GM19043 (cell line): ENCODE measurements at regions not wholly inside any gene's neighbourhood (a gene's known extent, or its start where the extent isn't known, plus 50 kb on each side); places are given as distances from the start of the nearest gene placed in this dataset.
"Not testable (repeated sequence)": the region's sequence is repeated elsewhere in the genome, so short reads cannot be mapped to it uniquely, and the experiment has no call there.

Source experiments
- ATAC-seq: cut with Tn5 transposase; IDR thresholded peaks from one replicate; pipeline ENCODE4 v1.9.1; 2021; ENCODE audit warnings: low read depth; ENCODE audit not compliant: unreplicated experiment

DNA sequence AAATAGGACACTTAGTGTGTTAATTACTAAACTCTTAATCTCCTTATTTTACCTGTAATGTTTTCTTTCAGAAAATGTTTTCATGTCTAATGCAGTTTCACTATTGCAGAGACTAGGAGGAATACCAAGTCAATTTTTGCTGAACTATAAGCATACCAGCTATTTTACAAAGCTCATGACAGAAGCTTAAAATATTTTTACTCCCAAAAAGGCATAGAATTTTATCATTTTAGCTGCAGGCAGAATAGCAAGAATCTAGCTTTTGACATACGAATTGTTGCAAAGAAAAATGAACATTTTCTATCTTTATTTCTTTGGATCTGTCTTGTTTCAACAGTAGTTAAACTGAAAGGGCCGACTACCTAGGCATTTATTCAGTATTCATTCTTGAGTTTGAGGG is 366.9 kb downstream of the FAT3 start:
- ATAC-seq: no peak

DNA sequence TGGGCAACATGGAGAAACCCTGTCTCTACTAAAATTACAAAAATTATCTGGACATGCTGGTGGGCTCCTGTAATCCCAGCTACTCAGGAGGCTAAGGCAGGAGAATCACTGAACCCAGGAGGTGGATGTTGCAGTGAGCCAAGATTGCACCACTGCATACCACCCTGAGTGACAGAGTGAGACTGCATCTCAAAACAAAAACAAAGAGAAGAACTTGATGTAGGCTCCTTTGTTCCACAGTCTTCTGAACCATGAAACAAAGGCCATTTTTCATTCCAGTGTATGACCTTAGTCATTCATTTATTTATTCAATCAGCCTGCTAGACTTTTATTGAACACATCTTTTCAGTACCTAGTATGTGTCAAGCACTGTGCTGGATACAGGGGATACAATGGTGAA is 369.6 kb downstream of the FAT3 start:
- no peak for ATAC-seq

DNA sequence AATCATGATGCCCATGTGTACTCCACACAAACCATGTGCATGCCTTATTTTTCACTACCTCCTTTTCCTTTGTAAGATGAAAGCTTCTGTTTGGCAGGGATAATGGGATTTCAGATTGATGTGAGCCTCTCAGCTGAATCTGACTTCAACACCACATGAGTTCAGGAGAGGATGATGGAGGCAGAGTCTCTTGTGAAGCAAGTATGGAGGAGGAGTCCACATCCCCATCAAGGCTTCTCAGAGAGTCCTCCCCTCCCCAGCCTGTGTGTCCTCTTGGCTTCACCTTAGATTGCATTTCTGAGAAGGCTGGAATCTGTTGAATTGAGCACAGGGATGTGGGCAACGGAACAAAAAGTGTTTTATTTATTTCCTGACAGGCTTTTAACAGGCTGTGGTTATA is 370.4 kb downstream of the FAT3 start:
- ATAC-seq: no peak

DNA sequence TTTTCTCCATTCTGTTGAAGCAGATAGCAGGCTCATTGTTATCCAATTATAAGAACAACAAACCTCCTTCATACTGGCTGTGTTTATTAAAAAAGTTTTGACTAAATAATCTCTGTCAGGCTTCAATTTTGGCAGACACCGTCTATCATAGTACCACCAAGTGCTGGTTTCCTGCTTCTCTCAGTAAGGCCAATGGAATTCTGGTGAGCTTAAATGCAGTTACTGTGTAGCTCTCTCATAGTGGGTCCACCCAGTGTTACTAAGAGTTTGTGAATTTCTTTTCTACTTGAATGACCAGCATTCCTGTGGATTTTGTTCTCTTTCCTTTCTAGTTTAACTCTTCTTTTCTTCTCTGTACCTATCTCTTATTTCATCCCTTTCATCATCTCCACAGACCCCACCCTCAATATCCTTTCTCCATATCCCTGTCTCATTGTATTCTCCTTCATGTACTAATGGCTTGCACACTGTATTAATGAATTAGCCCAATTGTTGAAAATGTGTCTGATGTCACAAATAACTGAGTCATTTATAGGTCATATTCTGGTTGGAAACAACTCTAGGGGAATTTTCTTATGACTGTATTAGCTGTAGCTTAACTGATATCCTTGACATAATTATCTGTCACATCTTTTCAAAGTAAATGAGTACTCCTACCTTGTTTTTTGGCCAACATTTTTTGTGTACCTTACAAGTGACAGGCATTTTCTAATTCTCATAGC is 372.1 kb downstream of the FAT3 start:
- ATAC-seq: no peak

DNA sequence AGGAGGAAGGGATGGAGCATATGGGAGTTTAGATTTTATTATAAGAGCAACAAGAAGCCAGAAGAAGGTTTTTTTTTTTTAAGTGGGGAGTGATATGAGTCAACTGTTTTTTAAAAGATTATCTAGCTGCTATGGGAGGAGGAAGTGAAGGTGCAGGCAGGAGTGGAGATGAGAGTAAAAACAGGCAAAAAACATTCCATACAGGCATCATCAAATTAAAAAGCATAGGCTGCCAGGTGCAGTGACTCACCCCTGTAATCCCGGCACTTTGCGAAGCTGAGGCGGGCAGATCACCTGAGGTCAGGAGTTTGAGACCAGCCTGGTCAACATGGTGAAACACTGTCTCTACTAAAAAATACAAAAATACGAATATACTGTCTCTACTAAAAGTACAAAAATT is 368.4 kb upstream of the MTNR1B start:
- no peak for ATAC-seq

DNA sequence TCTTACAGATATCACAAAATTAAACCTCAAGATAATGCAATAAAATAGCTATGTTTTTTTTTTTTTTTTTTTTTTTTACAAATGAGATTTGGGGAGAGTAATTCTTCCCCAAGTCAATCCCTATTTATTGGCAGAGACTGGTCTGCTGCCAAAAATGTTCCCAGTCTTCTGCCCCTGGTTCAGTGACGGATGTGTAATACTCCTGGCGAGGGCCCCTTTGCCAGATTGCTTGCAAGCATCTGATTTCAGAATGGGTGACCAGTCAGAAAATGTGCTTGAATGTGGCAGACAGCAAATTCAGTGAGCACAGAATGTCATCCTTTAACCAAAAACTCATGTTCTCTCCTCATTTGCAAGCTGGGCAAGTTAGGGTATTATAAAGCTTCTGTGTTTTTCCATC is 363.8 kb upstream of the MTNR1B start:
- no peak for ATAC-seq

DNA sequence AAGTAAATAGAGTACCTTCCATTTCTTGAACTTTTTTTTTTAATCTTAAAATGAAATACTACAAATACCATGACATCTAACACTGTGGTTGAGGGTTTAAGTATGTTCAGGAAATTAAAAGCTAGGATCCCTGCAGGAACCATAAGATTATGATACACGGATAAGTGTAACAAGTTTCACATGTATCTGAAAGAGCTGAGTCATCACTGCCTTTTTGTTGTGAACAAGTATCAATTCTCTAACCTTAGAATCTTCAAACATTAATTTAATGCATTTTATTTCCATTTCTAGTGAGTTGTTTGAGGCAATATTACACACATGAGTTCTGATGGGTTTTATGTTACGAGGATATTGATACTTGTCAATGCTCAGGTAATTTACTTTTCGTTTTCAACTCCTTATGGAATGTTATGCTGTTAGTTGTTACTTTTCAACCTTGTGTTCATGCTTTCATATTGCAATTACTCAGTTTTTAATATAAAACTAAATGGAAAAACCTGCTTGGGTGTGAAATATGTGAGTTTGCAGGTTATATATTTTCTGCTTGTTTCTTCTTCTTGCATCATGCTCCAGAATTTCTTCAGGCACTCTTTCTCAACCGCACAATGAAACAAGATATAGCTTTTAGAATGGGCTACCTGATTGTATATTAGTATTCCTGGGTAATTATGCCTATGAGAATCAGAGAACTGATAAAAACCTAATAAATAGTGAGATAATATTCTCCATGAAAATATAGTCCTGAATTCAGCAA is 361.3 kb upstream of the MTNR1B start:
- ATAC-seq: no peak

DNA sequence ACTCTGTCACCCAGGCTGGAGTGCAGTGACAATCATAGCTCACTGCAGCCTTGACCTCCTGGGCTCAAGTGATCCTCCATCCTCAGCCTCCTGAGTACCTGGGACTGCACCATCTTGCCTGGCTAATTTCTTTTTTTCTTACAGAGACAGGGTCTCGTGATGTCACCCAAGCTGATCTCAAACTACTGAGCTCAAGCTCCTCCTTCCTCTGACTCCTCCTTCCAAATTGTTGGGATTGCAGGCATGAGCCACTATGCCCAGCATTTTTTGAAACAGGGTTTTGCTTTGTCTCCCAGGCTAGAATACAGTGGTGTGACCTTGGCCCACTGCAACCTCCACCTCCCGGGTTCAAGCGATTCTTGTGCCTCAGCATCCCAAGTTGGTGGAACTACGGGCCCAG is 358.3 kb upstream of the MTNR1B start:
- no peak for ATAC-seq

DNA sequence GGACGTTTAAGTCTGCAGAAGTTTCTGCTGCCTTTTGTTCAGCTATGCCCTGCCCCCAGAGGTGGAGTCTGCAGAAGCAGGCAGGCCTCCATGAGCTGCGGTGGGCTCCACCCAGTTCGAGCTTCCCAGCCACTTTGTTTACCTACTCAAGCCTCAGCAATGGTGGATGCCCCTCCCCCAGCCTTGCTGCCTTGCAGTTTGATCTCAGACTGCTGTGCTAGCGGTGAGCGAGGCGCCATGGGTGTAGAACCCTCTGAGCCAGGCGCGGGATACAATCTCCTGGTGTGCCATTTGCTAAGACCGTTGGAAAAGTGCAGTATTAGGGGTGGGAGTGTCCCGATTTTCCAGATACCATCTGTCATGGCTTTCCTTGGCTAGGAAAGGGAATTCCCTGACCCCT is 351.4 kb upstream of the MTNR1B start:
- ATAC-seq: not testable (repeated sequence)

DNA sequence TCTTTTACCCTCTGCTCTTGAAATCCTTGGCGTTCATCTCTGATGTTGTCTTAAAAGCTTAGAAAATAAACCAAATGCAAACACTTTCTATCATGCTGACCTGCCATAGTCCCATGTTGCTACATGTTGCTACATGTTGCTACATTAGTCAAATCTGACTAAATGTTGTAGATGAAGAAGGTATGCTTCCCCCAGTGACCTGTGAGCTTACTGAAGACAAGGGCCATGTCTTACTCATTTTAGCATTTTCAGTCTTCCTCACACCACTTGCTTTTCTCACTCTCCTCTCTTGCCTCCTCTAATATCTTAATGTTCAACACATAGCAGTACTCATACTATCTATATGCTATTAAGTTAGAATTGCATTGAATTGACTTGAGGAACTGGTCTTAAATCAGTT is 346.4 kb upstream of the MTNR1B start:
- no peak for ATAC-seq

DNA sequence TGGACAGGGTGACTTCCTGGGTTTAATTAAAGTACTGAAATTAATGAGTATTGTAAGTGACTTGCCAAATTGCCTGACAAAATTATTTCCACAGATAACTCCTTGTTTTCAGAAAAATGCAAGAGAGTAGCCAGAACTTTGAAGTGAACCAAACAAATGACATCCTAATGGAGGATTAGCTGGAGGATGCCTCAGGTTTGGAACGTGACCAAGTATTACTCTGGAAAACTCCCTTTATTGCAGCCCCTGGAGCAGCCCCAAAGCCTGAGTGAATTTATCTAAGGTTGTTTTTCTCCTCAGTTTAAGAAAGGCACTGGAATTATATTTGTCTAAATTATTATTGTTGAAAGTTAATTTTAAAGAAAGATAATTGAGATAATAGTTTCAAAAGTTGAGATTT is 343.6 kb upstream of the MTNR1B start:
- no peak for ATAC-seq

DNA sequence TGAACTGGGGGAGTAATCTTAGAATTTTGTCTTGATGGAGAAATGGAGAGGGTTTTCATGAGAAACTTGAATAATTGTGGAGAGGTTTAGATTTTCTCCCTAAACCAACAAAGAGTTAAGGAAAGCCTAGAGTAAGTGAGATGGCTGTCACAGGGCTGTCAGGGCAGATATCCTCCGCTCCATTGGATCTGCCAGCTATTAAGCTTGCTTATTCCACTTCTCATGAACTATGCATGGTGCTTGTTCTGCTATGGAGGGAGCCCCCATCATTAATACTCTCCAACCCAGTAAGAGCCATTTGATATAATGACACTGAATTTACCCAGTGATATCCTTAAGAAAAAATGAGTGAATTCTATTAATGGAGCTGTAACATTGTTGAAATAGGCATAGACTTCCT is 342.8 kb upstream of the MTNR1B start:
- ATAC-seq: no peak

DNA sequence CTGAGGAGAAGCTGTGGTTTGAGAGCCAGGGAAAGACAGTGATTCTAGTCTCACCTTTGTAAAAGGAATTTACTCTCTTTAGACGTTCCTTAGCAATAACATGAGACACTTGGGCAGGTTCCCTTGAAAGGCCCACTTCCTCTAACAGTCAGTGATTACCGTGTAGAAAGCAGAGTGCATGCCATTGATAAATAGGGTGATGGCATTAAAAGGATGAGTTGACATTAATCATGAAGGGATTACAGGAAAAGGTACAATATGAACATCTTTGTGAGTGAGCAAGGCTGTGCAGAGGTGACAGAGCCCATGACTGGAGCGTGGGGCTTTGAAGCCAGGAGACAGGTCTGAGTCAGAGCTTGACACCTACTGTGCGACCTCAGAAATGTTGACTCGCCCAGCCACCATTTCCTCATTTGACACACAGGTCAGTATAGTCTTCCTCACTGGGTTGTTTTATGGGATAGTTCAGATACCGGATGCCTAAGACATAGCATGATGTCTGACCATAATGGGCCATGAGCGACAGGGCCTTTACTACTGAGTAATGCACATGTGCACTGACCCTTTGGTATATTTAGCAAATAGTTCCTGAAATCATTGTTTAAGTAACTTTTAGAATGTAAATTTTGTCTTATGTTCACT is 341.7 kb upstream of the MTNR1B start:
- no peak for ATAC-seq

DNA sequence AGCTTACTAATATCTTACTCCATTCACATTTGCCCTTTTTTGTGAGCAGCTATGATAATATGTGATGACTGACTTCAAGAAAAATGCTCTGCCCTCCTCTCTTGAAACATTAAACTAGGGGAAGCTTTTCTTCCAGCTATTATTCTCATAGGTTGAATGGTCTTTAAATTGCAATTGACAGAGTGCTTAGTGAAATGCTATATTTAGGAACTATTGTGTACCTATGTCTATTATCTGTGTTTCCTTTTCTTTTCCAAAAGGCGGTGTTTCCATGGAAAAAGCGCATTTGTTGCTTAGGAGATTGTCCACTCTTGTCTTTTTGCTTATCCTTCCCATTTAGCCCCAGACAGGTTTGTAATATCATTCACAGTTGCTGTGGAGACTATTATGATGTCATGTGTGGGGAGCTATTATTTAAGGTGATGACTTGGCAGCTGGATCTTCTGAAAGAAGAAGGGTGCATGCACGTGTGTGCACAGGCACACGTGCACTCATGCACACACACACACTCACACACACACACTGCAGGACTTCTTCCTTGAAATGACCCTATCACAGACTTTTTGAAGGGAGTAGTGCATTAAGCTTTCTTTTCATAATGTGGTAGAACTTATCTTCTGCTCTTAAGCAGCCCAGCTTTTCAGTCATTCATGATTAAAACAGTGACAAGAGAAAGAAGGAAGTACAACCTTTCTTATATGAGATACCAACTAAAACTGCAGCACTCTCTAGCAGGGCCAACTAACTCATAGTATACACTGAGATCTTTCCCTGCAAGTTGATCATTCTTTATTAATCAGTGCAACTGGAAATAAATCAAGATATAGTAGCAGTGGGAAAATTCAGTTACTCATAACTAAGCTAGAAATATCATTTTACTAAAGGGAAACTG is 340.8 kb upstream of the MTNR1B start:
- ATAC-seq: no peak

DNA sequence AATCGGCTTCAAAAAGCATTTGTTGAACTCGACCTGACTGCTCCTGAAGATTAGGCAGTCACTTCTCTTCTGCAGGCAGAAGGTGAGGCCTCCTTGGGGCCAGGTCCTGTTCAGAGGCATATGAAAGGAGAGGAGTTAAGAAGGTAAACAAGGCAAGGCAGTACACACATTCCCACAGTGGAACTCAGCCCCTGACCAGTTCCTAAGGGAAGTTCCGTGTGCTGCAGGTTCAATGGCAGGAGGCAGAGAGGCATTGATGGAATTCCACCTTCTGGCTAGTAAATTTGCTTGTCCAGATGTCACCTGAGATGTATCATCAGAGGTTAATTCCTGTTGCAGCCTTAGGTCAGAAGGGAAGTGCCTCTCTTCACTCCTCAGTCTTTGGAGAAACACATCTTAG is 337.0 kb upstream of the MTNR1B start:
- no peak for ATAC-seq

DNA sequence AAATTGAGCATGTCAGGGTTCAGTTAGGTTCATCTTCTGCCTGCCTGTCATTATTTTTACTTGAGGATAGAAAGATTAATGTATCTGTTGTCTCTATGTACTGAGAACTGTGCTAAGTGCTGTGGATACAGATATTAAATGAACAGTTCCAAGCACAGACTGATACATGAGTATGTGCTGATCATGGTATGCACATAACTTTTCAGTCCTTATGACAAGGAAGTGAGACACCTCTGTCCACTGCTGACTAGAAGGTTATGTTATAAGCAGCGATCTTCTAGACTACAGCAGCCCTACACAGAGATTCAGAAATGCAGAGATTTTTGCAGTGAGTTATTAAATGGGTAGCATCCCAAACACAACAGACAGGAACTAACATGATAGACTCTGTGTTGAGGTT is 335.6 kb upstream of the MTNR1B start:
- ATAC-seq: no peak

DNA sequence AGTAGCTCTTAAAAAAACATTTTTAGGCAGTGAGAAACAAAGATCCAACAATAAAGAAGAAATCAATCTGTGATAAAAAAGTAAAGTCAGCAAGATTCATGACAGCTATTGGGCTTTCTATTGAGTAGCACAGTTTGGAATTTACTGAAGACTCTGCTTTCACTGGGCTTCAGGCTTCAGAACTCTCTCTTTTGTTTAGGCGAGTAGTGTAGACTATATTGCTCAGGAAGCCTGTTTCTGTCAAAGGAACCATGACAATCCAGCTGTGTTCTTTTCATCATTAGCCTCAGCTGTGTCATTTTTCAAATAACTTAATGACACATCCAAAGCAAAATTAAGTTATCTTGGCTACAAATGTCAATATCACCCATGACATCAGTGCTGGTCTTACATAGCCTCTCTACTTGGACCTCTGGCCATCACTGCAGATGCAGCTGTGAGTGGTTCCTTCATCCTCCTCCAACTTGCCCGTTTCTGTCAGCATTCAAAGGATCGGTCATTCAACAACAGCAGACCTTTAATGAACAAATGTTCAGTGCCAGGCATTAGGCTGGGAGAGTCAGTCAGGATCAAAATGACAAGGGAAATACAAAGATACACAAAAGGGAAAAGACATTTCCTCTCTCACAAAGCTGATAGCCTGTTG is 332.8 kb upstream of the MTNR1B start:
- no peak for ATAC-seq

DNA sequence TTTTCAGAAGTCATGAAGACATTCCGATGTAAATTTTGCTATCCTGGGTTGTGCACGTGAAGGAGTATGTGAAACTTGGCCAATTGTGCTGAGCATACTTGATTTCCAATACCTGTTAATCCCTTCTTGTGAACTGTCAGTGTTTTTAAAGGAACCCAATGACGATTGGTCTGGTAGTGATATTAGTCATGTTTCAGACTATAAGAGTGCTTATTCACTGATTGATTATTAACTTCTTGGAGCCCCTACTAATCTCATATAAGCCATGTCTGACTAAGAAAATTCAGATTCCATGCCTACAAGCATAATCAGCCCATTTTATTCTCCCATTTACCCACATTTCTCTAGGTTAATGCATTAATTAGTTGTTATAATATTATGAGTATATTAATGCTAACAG is 330.8 kb upstream of the MTNR1B start:
- ATAC-seq: no peak

DNA sequence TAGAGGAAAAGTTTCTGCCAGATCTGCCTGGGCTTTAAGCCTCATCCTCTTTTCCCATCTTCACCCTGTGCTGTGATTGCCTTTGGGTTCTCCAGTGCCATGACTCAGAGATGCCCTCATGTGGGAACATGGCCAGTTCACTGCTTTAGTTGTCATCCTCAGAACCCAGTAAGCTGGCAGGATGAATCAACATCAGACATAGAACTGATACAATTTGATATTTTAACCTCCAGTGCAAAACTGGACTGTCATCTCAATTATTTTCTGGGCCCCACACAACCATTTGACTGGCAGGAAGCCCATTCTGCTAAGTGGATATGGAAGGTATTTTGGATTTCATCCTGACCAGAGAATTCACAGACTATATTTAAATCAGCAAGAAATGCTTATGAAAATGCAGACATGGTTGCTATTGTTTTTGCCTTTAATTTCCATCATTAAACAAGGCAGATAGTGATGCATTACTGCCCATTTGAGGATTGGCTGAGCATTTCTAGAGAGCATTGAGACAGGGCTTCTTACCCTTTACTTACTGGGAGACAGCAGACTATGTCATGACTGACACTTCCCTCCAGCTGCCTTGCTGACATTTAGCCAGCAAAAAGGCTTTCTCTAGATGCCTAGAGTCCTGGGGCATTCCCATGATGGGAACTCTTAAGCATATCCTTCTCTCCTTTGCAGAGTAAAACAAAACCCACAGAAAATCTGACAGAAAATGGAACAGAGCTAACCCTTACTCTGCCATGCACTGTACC is 327.1 kb upstream of the MTNR1B start:
- no peak for ATAC-seq

DNA sequence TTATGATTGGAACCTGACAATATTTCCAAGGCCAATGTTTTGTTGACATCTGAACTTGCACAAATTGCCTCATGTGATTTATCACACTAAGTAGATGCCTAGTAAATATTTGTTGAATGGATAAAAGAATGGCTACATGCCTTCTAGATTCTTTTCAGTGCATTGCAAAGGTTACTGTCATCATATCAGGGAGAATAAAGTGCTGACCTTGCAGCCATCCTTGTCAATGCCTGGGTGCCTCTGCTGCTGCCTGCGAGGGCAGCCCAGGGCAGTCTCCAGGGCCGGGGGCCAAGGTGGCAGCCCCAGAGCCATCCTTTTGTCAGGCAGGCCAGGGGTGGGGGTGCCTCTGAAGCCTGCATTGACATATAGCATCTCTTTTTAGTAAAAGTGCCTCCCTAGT is 325.6 kb upstream of the MTNR1B start:
- no peak for ATAC-seq
